B cell (primary cell): ENCODE measurements at regions not wholly inside any gene's neighbourhood (a gene's known extent, or its start where the extent isn't known, plus 50 kb on each side); places are given as distances from the start of the nearest gene placed in this dataset.

Experiments
- ATAC-seq: fragments of 200-7000 bp; cut with Tn5 transposase; one replicate; pipeline ENCODE4 v1.10.0; 2021; ENCODE audit warnings: low read depth, mild to moderate bottlenecking, moderate number of reproducible peaks, moderate library complexity
- CTCF ChIA-PET: fragments of 350-600 bp; sonication (Branson Sonifier 250); formaldehyde crosslinking; loops from one replicate; lab custom pipeline; 2021; ENCODE audit warnings: antibody characterized with exemption, inconsistent platforms; lab: Charles Lee
- POLR2A ChIA-PET: fragments of 350-600 bp; sonication (Branson Sonifier 250); formaldehyde crosslinking; loops from one replicate; lab custom pipeline; 2021; ENCODE audit warnings: antibody characterized with exemption; lab: Charles Lee
- DNase-seq: peaks from one replicate; pipeline ENCODE4 v3.0.0; 2013
- H2AFZ ChIP-seq: 2 replicates; pipeline ENCODE4 v1.6.1; 2012; ENCODE audit warnings: mild to moderate bottlenecking, low read depth, low read length; ENCODE audit not compliant: insufficient read depth, poor library complexity, severe bottlenecking
- H3K27ac ChIP-seq, 2 donors: 1 replicate in 1 of 2; 2 replicates in 1 of 2; pipeline ENCODE4 v1.5.1; 2012 to 2013; ENCODE audit warnings: low read length in 2 of 2, mild to moderate bottlenecking in 2 of 2, moderate library complexity in 1 of 2
- H3K27me3 ChIP-seq, 4 experiments: fragments of 200-600 bp in 1 of 4; sonication (generic) in 1 of 4; replicated peaks in 1 of 4; 1 replicate in 2 of 4; 2 replicates in 2 of 4; pipeline versions ENCODE4 v1.6.1 to v1.7.0; 2013 to 2016; ENCODE audit warnings: low read length in 3 of 4, mild to moderate bottlenecking in 2 of 4, mixed read lengths in 1 of 4, moderate library complexity in 1 of 4; ENCODE audit not compliant: insufficient read depth in 4 of 4, control insufficient read depth in 3 of 4; ENCODE audit errors: control extremely low read depth in 1 of 4
- H3K36me3 ChIP-seq, 2 experiments: replicated peaks in 1 of 2; 1 replicate in 1 of 2; 2 replicates in 1 of 2; pipeline versions ENCODE4 v1.6.1 to v1.7.1; 2013; ENCODE audit warnings: low read length in 1 of 2; ENCODE audit not compliant: insufficient read depth in 2 of 2, control insufficient read depth in 1 of 2; ENCODE audit errors: control extremely low read depth in 1 of 2, extremely low read depth in 1 of 2
- H3K4me1 ChIP-seq, 2 donors: fragments of 200-600 bp in 1 of 2; sonication (generic) in 1 of 2; 1 replicate in 1 of 2; 2 replicates in 1 of 2; pipeline versions ENCODE4 v1.5.1 to v1.6.1; 2013 to 2017; ENCODE audit warnings: low read length in 2 of 2; ENCODE audit not compliant: control insufficient read depth in 2 of 2, insufficient read depth in 2 of 2
- H3K4me2 ChIP-seq: replicated peaks from 2 replicates; pipeline ENCODE3; 2012; ENCODE audit warnings: mild to moderate bottlenecking, low read depth, low read length; ENCODE audit not compliant: poor library complexity, severe bottlenecking
- H3K4me3 ChIP-seq, 5 experiments: fragments of 200-600 bp in 1 of 5; sonication (generic) in 1 of 5; 1 replicate in 3 of 5; 2 replicates in 2 of 5; pipeline versions ENCODE4 v1.5.1 to v1.7.0; 2011 to 2016; ENCODE audit warnings: low read length in 4 of 5, mild to moderate bottlenecking in 4 of 5, low read depth in 2 of 5, control low read depth in 1 of 5, moderate library complexity in 1 of 5; ENCODE audit not compliant: insufficient read depth in 1 of 5; ENCODE audit errors: control extremely low read depth in 1 of 5, extremely low read depth in 1 of 5
- H3K79me2 ChIP-seq: fragments of 200-600 bp; sonication (generic); one replicate; pipeline ENCODE4 v1.6.0; 2016; ENCODE audit warnings: low read length; ENCODE audit not compliant: control insufficient read depth, insufficient read depth
- H3K9ac ChIP-seq: fragments of 200-600 bp; sonication (generic); 2 replicates; pipeline ENCODE4 v1.6.1; 2017; ENCODE audit warnings: mild to moderate bottlenecking, low read length, moderate library complexity
- H3K9me3 ChIP-seq, 3 donors: one replicate each; pipeline versions ENCODE4 v1.6.1 to v1.7.1; 2013; ENCODE audit warnings: low read length in 2 of 3; ENCODE audit not compliant: control insufficient read depth in 2 of 3, insufficient read depth in 1 of 3; ENCODE audit errors: control extremely low read depth in 1 of 3
- H4K20me1 ChIP-seq: 2 replicates; pipeline ENCODE4 v1.6.0; 2012; ENCODE audit warnings: mild to moderate bottlenecking, low read length; ENCODE audit not compliant: insufficient read depth, control insufficient read depth, poor library complexity, severe bottlenecking
- H3K27ac Mint-ChIP-seq: one replicate; pipeline ENCODE4 v1.8.0; 2021; ENCODE audit warnings: mixed read lengths
- H3K27me3 Mint-ChIP-seq: one replicate; pipeline ENCODE4 v1.8.0; 2021; ENCODE audit warnings: mixed read lengths
- H3K4me1 Mint-ChIP-seq: one replicate; pipeline ENCODE4 v1.8.0; 2021; ENCODE audit warnings: mixed read lengths
- H3K4me3 Mint-ChIP-seq: one replicate; pipeline ENCODE4 v1.8.0; 2021; ENCODE audit warnings: mixed read lengths
- H3K9me3 Mint-ChIP-seq: one replicate; pipeline ENCODE4 v1.8.0; 2022; ENCODE audit warnings: mixed read lengths; ENCODE audit not compliant: insufficient read depth
- EZH2 ChIP-seq: IDR thresholded peaks from 2 replicates; pipeline ENCODE4 v1.6.1; 2012; ENCODE audit warnings: borderline replicate concordance, low read depth, mild to moderate bottlenecking, moderate library complexity, low read length; ENCODE audit not compliant: insufficient read depth, poor library complexity, severe bottlenecking
- WGBS: methylation state at CpG from one replicate; pipeline ENCODE4 v1.1.5; 2013; ENCODE audit warnings: missing lambda C conversion rate; ENCODE audit not compliant: insufficient coverage; 5-methylcytosine and 5-hydroxymethylcytosine counted together
- intact Hi-C: fragments of 100-400 bp; cut with micrococcal nuclease; formaldehyde crosslinking; loops from one replicate; pipeline ENCODE4 v1.10.0; 2022
- TF ChIP-seq, protein P1 (sequence below): fragments of 200-600 bp; IDR thresholded peaks from one replicate; pipeline ENCODE4 v1.8.0; 2022; ENCODE audit warnings: antibody characterized with exemption, mild to moderate bottlenecking

GRCh38 chr3:14039149-14039548 lies 85.5 kb downstream of the CHCHD4 start:
- H3K27ac Mint-ChIP-seq, result no peak overlapping the region
- Histone ChIP-seq H3K79me2 (no peaks in the 10 kb centered on the region), H3K36me3 (no peaks in the 10 kb centered on the region), H3K27me3 (peaks cover 0 to 2% (median 0%) of the 10 kb centered on the region in 4 experiments), H3K27ac (no peak overlapping the region), H3K9ac (no peak overlapping the region), H3K4me3 (no peak overlapping the region), H3K4me1 (no peaks in the 10 kb centered on the region), H2AFZ (no peak overlapping the region), H4K20me1 (no peaks in the 10 kb centered on the region), H3K9me3 (peaks cover 0 to 24% (median 4%) of the 10 kb centered on the region in 3 donors), H3K4me2 (no peak overlapping the region)
- peaks cover 4% of the 10 kb centered on the region for H3K9me3 Mint-ChIP-seq
- whole genome bisulfite sequencing, result no CpG with 5 or more reads among the region's 2 CpGs
- POLR2A ChIA-PET, result no interaction called here
- intact Hi-C loops, result no loop called here
- H3K4me1 Mint-ChIP-seq, result no peaks in the 10 kb centered on the region
- no peak overlapping the region for H3K4me3 Mint-ChIP-seq
- TF ChIP-seq, protein P1, sequence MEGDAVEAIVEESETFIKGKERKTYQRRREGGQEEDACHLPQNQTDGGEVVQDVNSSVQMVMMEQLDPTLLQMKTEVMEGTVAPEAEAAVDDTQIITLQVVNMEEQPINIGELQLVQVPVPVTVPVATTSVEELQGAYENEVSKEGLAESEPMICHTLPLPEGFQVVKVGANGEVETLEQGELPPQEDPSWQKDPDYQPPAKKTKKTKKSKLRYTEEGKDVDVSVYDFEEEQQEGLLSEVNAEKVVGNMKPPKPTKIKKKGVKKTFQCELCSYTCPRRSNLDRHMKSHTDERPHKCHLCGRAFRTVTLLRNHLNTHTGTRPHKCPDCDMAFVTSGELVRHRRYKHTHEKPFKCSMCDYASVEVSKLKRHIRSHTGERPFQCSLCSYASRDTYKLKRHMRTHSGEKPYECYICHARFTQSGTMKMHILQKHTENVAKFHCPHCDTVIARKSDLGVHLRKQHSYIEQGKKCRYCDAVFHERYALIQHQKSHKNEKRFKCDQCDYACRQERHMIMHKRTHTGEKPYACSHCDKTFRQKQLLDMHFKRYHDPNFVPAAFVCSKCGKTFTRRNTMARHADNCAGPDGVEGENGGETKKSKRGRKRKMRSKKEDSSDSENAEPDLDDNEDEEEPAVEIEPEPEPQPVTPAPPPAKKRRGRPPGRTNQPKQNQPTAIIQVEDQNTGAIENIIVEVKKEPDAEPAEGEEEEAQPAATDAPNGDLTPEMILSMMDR, result no peak
- TF ChIP-seq EZH2, result no peak
- peaks cover 9% of the 10 kb centered on the region for H3K27me3 Mint-ChIP-seq
- ATAC-seq (no peak), DNase-seq (no peak)
- CTCF ChIA-PET, result no interaction called here

DNA sequence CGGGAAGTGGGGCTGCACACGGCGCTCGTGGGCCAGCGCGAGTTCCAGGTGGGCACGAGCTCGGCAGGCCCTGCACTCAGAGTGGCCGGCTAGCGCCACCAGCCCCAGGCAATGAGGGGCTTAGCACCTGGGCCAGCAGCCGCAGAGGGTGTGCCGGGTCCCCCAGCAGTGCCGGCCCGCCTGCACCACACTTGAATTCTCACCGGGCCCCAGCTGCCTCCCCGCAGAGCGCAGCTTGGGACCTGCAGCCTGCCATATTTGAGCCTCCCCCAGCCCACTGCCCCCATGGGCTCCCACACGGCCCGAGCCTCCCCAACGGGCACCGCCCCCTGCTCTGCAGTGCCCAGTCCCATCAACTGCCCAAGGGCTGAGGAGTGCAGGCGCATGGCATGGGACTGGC lies 87.5 kb downstream of the CHCHD4 start:
- H3K4me2 ChIP-seq, result no peak overlapping the region
- TF ChIP-seq EZH2, result no peak
- TF ChIP-seq, protein P1, result no peak
- H3K27me3 Mint-ChIP-seq, result peaks cover 10% of the 10 kb centered on the region
- H3K79me2 ChIP-seq, result no peaks in the 10 kb centered on the region
- ChIA-PET POLR2A (no interaction called here), CTCF (no interaction called here)
- H3K4me3 ChIP-seq, result no peak overlapping the region
- H4K20me1 ChIP-seq, result no peaks in the 10 kb centered on the region
- no peak overlapping the region for H3K4me3 Mint-ChIP-seq
- H3K27ac Mint-ChIP-seq, result no peak overlapping the region
- DNase-seq, result no peak
- H3K4me1 ChIP-seq, result no peaks in the 10 kb centered on the region
- H3K9ac ChIP-seq, result no peak overlapping the region
- H3K36me3 ChIP-seq, result no peaks in the 10 kb centered on the region
- no peaks in the 10 kb centered on the region for H3K4me1 Mint-ChIP-seq
- intact Hi-C loops, result no loop called here
- H3K27ac ChIP-seq, result no peak overlapping the region
- H3K9me3 Mint-ChIP-seq, result peaks cover 4% of the 10 kb centered on the region
- H2AFZ ChIP-seq, result no peak overlapping the region
- H3K27me3 ChIP-seq, result peaks cover 0 to 2% (median 0%) of the 10 kb centered on the region in 4 experiments
- 98% methylated on average over 19 of the region's 22 CpGs for WGBS
- ATAC-seq, result no peak
- H3K9me3 ChIP-seq, result peaks cover 0 to 24% (median 4%) of the 10 kb centered on the region in 3 donors
